ENCODE measurements at regions not wholly inside any gene's neighbourhood (a gene's known extent, or its start where the extent isn't known, plus 50 kb on each side); places are given as distances from the start of the nearest gene placed in this dataset.
"Not testable (repeated sequence)": the region's sequence is repeated elsewhere in the genome, so short reads cannot be mapped to it uniquely, and the experiment has no call there.

DNA sequence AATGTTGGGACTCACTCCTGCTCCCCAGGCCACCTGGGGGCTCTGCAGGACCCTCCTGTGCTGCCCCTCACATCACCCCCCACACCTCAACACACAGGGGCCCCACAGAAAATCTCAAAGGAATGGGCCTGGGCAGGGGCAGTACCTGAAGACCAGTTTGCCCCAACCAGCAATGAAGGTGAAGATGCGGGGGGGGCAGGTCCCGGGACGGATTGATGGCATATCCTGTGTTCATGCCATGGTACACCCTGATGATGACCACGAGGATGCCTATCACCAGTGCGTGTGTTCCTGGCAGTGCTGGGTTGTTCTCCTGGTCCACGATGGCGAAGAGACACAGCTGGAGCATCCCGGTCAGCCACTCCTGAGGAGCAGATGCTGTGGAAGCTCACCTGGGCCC, 663.0 kb downstream of the FOXD4L5 start:
- not testable (repeated sequence) for H3K27me3 Mint-ChIP-seq; H3K36me3 Mint-ChIP-seq (ENCODE audit: low read depth); H3K27ac Mint-ChIP-seq; H3K9me3 Mint-ChIP-seq; H3K4me1 Mint-ChIP-seq (ENCODE audit: low read depth); H3K4me3 Mint-ChIP-seq
- peak; percentile 14 for DNase-seq
